HepG2 (cell line): ENCODE measurements at regions not wholly inside any gene's neighbourhood (a gene's known extent, or its start where the extent isn't known, plus 50 kb on each side); places are given as distances from the start of the nearest gene placed in this dataset.

Source experiments
- ATAC-seq: fragments of 200-7000 bp; cut with Tn5 transposase; 3 replicates; pipeline ENCODE4 v1.9.1; 2020; ENCODE audit warnings: mild to moderate bottlenecking, moderate library complexity
- BruUV-seq: library from RNA; stranded (reverse); fragments of 400-500 nt; replicated peaks from 2 replicates; lab custom pipeline; 2021; lab: Mats Ljungman, UMichigan
- CTCF ChIA-PET: fragments of 300-600 bp; formaldehyde crosslinking; extraction: SDS; loops from one replicate; lab custom pipeline; 2021; ENCODE audit warnings: low total read pairs, inconsistent platforms, low intra/inter-chr PET ratio; lab: Yijun Ruan, JAX
- POLR2A ChIA-PET: fragments of 350-600 bp; sonication (Branson Sonifier 250); formaldehyde crosslinking; loops from one replicate; lab custom pipeline; 2020; ENCODE audit warnings: antibody characterized with exemption, inconsistent platforms; lab: Yijun Ruan, JAX
- DNase-seq: peaks from one replicate; pipeline ENCODE4 v3.0.0-alpha.2; 2015; ENCODE audit warnings: low spot score
- FAIRE-seq: peaks from 3 replicates; lab custom pipeline; 2011; peaks lifted over from hg19 to GRCh38; lab: Jason Lieb, UNC
- H2AFZ ChIP-seq: one replicate; pipeline ENCODE4 v1.6.1; 2011; ENCODE audit warnings: low read length, inconsistent platforms
- H3K27ac ChIP-seq: fragments of 300-600 bp; 3 replicates; pipeline ENCODE4 v1.8.0; 2011; ENCODE audit warnings: mixed run types, mild to moderate bottlenecking, mixed read lengths, low read length, inconsistent platforms; ENCODE audit not compliant: insufficient read depth; ENCODE audit errors: extremely low read length
- H3K27me3 ChIP-seq, 2 experiments: fragments of 200-600 bp in 1 of 2; 2 replicates in 1 of 2; 3 replicates in 1 of 2; pipeline versions ENCODE4 v1.6.0 to v1.8.0; 2011; ENCODE audit warnings: low read length in 2 of 2, mild to moderate bottlenecking in 2 of 2, moderate library complexity in 2 of 2, inconsistent platforms in 1 of 2; ENCODE audit not compliant: insufficient read depth in 2 of 2, control insufficient read depth in 1 of 2
- H3K36me3 ChIP-seq, 2 experiments: fragments of 200-600 bp in 1 of 2; replicated peaks in 1 of 2; 2 replicates in 1 of 2; 3 replicates in 1 of 2; pipeline versions ENCODE4 v1.5.1 to v1.8.0; 2011; ENCODE audit warnings: low read length in 2 of 2, inconsistent platforms in 1 of 2; ENCODE audit not compliant: insufficient read depth in 2 of 2, control insufficient read depth in 1 of 2
- H3K4me1 ChIP-seq: 2 replicates; pipeline ENCODE4 v1.5.1; 2012; ENCODE audit warnings: low read length, inconsistent platforms; ENCODE audit not compliant: insufficient read depth
- H3K4me2 ChIP-seq: 2 replicates; pipeline ENCODE4 v1.6.0; 2011; ENCODE audit warnings: low read depth, low read length, inconsistent platforms
- H3K4me3 ChIP-seq, 3 experiments: fragments of 200-600 bp in 1 of 3; sonication (generic), shearing (Covaris generic) in 1 of 3; replicated peaks in 1 of 3; 2 replicates each; pipeline ENCODE4 v1.5.1; 2011 to 2016; ENCODE audit warnings: low read length in 3 of 3, inconsistent platforms in 2 of 3, low read depth in 2 of 3, mild to moderate bottlenecking in 2 of 3, control low read depth in 1 of 3, mixed read lengths in 1 of 3; ENCODE audit not compliant: insufficient read depth in 1 of 3
- H3K79me2 ChIP-seq: one replicate; pipeline ENCODE4 v1.6.1; 2011; ENCODE audit warnings: low read length, inconsistent platforms; ENCODE audit not compliant: insufficient read depth
- H3K9ac ChIP-seq: 2 replicates; pipeline ENCODE4 v1.6.0; 2011; ENCODE audit warnings: mild to moderate bottlenecking, low read depth, low read length, inconsistent platforms; ENCODE audit not compliant: insufficient read depth
- H3K9me3 ChIP-seq: 2 replicates; pipeline ENCODE4 v1.5.1; 2012; ENCODE audit warnings: mild to moderate bottlenecking, low read length
- H4K20me1 ChIP-seq: 2 replicates; pipeline ENCODE4 v1.6.0; 2011; ENCODE audit warnings: inconsistent platforms, mild to moderate bottlenecking, low read length, moderate library complexity; ENCODE audit not compliant: insufficient read depth
- CEBPG ChIP-seq: IDR thresholded peaks from 2 replicates; pipeline ENCODE4 v1.6.1; 2016
- FIP1L1 ChIP-seq: fragments of 200-400 bp; formaldehyde crosslinking; IDR thresholded peaks from 2 replicates; pipeline ENCODE4 v1.6.1; 2018; ENCODE audit warnings: low read depth, mild to moderate bottlenecking, low read length, moderate library complexity, borderline replicate concordance; ENCODE audit not compliant: insufficient read depth
- KAT8 ChIP-seq: IDR thresholded peaks from 2 replicates; pipeline ENCODE4 v1.6.1; 2016; ENCODE audit warnings: missing genetic modification reagents, missing compliant biosample characterization
- MAFG ChIP-seq: sonication (generic); formaldehyde crosslinking; IDR thresholded peaks from 2 replicates; pipeline ENCODE4 v1.5.1; 2020; ENCODE audit warnings: mild to moderate bottlenecking, missing genetic modification reagents
- NCOA5 ChIP-seq: sonication (generic); formaldehyde crosslinking; IDR thresholded peaks from 2 replicates; pipeline ENCODE4 v1.4.0; 2020; ENCODE audit warnings: missing genetic modification reagents
- PREB ChIP-seq: sonication (generic); formaldehyde crosslinking; IDR thresholded peaks from 2 replicates; pipeline ENCODE4 v1.4.0; 2020; ENCODE audit warnings: missing genetic modification reagents
- RBM22 ChIP-seq: fragments of 200-400 bp; formaldehyde crosslinking; optimal IDR thresholded peaks from 2 replicates; pipeline ENCODE3; 2017; ENCODE audit warnings: mild to moderate bottlenecking, low read length, moderate library complexity
- SAP130 ChIP-seq: IDR thresholded peaks from 2 replicates; pipeline ENCODE4 v1.6.1; 2016; ENCODE audit warnings: low read depth
- SMAD3 ChIP-seq: sonication (generic); formaldehyde crosslinking; IDR thresholded peaks from 2 replicates; pipeline ENCODE4 v1.4.0; 2020; ENCODE audit warnings: missing genetic modification reagents
- SOX5 ChIP-seq: IDR thresholded peaks from 2 replicates; pipeline ENCODE4 v1.6.1; 2016; ENCODE audit warnings: borderline replicate concordance
- ZNF101 ChIP-seq: sonication (generic); formaldehyde crosslinking; IDR thresholded peaks from 2 replicates; pipeline ENCODE4 v1.4.0; 2020; ENCODE audit warnings: mild to moderate bottlenecking, low read depth, missing genetic modification reagents, borderline replicate concordance
- ZNF275 ChIP-seq: sonication (generic); formaldehyde crosslinking; IDR thresholded peaks from 2 replicates; pipeline ENCODE4 v1.8.0; 2022; ENCODE audit warnings: missing genetic modification reagents, mild to moderate bottlenecking, inconsistent platforms, borderline replicate concordance
- ZNF296 ChIP-seq: sonication (generic); formaldehyde crosslinking; conservative IDR thresholded peaks from 2 replicates; pipeline ENCODE4 v1.5.0; 2020; ENCODE audit warnings: mild to moderate bottlenecking, missing genetic modification reagents
- ZNF33B ChIP-seq: sonication (generic); formaldehyde crosslinking; IDR thresholded peaks from 2 replicates; pipeline ENCODE4 v1.5.1; 2020; ENCODE audit warnings: mild to moderate bottlenecking, missing genetic modification reagents
- ZNF572 ChIP-seq: sonication (generic); formaldehyde crosslinking; IDR thresholded peaks from 2 replicates; pipeline ENCODE4 v1.5.1; 2020; ENCODE audit warnings: mild to moderate bottlenecking, missing genetic modification reagents
- ZNF792 ChIP-seq: IDR thresholded peaks from 2 replicates; pipeline ENCODE4 v1.6.1; 2016
- ZSCAN22 ChIP-seq: sonication (generic); formaldehyde crosslinking; IDR thresholded peaks from 2 replicates; pipeline ENCODE4 v1.4.0; 2020; ENCODE audit warnings: mild to moderate bottlenecking, missing genetic modification reagents
- WGBS: methylation state at CpG from one replicate; pipeline ENCODE4 v1.1.6; 2017; ENCODE audit warnings: low lambda C conversion rate; 5-methylcytosine and 5-hydroxymethylcytosine counted together
- in situ Hi-C: cut with HindIII; loops from 2 replicates; pipeline ENCODE4 v1.10.0; 2017; ENCODE audit warnings: low pct_unique_long_range_greater_than_20kb; ENCODE audit not compliant: extremely low pct_ligation_motif_present
- intact Hi-C: fragments of 100-400 bp; cut with micrococcal nuclease; formaldehyde crosslinking; loops from one replicate; pipeline ENCODE4 v1.10.0; 2022; ENCODE audit not compliant: unreplicated experiment

- no peaks in the 10 kb centered on the region for H3K79me2 ChIP-seq
- no peak for ATAC-seq
- BruUV-seq, result no TSS peak
- CTCF ChIA-PET, result no interaction called here
- no peak overlapping the region for H3K4me2 ChIP-seq
- peaks cover 5% of the 10 kb centered on the region; the same call in 1 of the 2 replicates for H3K4me1 ChIP-seq
- no peak for FAIRE-seq
- H3K9me3 ChIP-seq, result no peaks in the 10 kb centered on the region
- H4K20me1 ChIP-seq, result no peaks in the 10 kb centered on the region
- H3K27me3 ChIP-seq, result no peaks in the 10 kb centered on the region
- intact Hi-C loops, result no loop called here
- H3K27ac ChIP-seq, result no peak overlapping the region
- WGBS, result 58% methylated on average over 2 of the region's 2 CpGs
- no peak for DNase-seq
- H2AFZ ChIP-seq, result no peak overlapping the region
- no peak overlapping the region for H3K4me3 ChIP-seq
- in situ Hi-C loops, result no loop called here
- H3K36me3 ChIP-seq, result no peaks in the 10 kb centered on the region
- no peak overlapping the region for H3K9ac ChIP-seq
- POLR2A ChIA-PET, result no interaction called here
- no peak for TF ChIP-seq ZNF792 (CRISPR knock-in tag)
- no peak for TF ChIP-seq KAT8 (CRISPR knock-in tag)
- no peak for TF ChIP-seq SMAD3 (CRISPR knock-in tag)
- no peak for TF ChIP-seq ZNF275 (CRISPR knock-in tag)
- TF ChIP-seq PREB (CRISPR knock-in tag), result no peak
- no peak for TF ChIP-seq ZNF296 (CRISPR knock-in tag)
- TF ChIP-seq SAP130 (CRISPR knock-in tag), result no peak
- no peak for TF ChIP-seq ZNF101 (CRISPR knock-in tag)
- TF ChIP-seq SOX5 (CRISPR knock-in tag), result no peak
- no peak for TF ChIP-seq ZNF572 (CRISPR knock-in tag)
- TF ChIP-seq RBM22, result no peak
- no peak for TF ChIP-seq ZSCAN22 (CRISPR knock-in tag)
- no peak for TF ChIP-seq FIP1L1
- TF ChIP-seq MAFG (CRISPR knock-in tag), result no peak
- TF ChIP-seq ZNF33B, result no peak
- no peak for TF ChIP-seq CEBPG (CRISPR knock-in tag)
- TF ChIP-seq NCOA5, result no peak
- TF ChIP-seq, all 625 proteins: peak for 0
Measured at GRCh38 chr7:131268906-131269305, 58.8 kb upstream of the MKLN1 start.
